GM18873 (cell line): ENCODE measurements at regions not wholly inside any gene's neighbourhood (a gene's known extent, or its start where the extent isn't known, plus 50 kb on each side); places are given as distances from the start of the nearest gene placed in this dataset.
A peak's percentile ranks its signal among the peaks of the same experiment; 100 is the strongest.

Experiments used
- ATAC-seq: cut with Tn5 transposase; IDR thresholded peaks from one replicate; pipeline ENCODE4 v1.9.1; 2021; ENCODE audit warnings: mild to moderate bottlenecking, moderate library complexity, moderate number of reproducible peaks; ENCODE audit not compliant: unreplicated experiment, low FRiP score

DNA sequence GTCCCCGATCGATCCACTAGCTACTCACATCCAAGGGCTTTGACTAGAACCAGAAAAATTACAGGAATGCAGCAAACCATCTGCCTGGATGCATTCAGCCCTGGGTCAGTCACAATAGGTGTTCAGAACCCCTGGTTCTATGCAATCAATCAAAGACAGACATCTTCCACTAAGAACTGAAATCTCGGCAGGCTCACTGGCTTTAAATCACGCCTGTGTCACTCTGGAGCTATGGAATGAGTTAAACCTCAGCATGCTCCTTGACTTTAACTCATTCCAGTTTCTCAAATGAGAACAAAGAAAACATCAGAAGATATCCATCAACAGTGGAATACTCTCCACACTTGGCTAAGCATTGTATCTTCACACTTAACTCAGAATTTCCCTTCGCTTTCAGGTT is 68.1 kb upstream of the SPTBN1 start:
- no peak for ATAC-seq

DNA sequence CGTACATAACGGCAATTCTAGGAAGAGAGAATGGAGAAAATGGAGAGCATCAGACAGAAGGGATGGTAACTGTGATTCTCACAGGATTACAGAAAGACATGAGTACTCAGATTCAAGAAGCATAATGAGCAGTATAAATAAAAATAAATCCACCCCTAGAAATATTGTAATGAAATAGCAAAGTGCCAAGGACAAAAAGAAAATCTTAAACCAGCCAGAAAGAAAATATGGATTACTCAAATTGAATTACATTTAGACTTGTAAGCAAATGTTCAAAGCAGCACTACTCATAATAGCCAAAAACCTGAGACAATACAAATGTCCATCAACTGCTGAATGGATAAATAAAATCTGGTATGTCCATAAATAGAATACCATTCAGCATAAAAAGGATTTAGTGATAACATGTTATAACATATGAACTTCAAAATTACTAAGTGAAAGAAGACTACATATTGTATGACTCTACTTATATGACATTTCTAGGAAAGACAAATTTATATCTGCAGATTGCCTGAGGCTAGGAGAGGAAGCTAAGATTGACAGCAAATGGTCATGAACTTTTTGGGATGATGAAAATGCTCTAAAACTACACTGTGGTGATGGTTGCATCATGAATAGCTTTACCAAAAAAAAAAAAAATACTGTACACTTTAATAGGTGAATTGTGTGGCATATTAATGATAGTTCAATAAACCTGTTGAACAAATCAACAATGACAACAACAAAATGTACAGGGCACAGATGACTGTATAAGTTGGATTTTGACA is 63.4 kb upstream of the SPTBN1 start:
- ATAC-seq: no peak

- peak; percentile 83 for ATAC-seq
These were observed 61.7 kb upstream of the SPTBN1 start for GRCh38 chr2:54394392-54394791.

DNA sequence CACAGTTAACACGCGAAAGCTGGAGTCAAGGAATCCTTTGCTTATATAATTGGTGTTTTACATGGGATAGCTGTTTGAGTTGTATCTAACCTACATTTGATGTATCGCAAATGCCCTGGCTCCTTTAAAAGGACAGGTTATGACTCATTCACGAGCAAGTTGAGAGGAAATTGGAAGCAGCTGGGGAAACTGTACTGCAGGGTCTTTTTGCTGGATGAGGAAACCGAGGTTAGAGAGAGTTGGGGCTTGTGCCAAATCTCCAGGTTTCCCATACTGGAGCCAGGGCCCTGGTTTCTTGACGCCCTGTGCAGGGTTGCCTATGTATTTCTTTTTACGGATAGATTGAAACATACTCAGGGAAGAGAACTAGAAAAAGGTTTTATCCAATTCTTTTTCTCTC is 60.0 kb upstream of the SPTBN1 start:
- ATAC-seq: no peak

- ATAC-seq: no peak
These were observed 59.3 kb upstream of the SPTBN1 start for GRCh38 chr2:54396798-54397197.

- ATAC-seq: no peak
These were observed 58.7 kb upstream of the SPTBN1 start for GRCh38 chr2:54397426-54397825.

GRCh38 chr2:54401554-54401953 is 54.6 kb upstream of the SPTBN1 start:
- no peak for ATAC-seq

GRCh38 chr2:54402350-54402749 is 53.8 kb upstream of the SPTBN1 start:
- ATAC-seq: no peak

DNA sequence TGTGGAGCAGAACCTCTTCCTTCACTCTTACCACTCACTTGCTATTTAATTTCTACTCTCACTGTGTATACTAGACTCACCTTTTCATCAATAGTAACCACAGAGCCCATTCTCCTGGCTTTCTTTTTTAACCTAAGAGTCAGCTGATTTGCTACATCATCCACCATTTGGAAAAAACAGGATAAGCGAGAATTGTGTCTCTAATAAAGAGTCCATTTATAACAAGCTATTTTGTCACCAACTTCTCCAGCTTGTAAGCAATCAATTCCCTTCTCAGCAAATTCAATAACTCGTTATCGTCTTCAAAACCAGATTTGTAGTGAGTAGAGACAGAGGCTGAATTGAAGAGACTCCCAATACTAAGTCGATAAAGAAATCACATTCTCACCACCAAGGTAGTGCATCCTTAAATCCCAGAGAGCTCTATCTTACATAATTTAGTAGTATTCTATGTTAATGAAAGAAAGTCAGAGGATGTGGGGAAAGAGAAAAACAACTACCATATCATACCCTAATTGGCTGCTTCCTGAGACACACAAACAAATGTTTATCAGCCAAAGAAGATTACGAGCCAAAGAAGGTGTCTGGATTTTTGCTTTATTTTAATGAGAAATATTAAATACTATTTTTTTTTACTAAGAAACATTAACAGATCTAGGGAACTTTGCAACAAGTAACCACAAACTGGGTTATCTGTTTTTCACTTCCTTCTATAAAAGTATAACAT is 52.5 kb upstream of the SPTBN1 start:
- no peak for ATAC-seq

DNA sequence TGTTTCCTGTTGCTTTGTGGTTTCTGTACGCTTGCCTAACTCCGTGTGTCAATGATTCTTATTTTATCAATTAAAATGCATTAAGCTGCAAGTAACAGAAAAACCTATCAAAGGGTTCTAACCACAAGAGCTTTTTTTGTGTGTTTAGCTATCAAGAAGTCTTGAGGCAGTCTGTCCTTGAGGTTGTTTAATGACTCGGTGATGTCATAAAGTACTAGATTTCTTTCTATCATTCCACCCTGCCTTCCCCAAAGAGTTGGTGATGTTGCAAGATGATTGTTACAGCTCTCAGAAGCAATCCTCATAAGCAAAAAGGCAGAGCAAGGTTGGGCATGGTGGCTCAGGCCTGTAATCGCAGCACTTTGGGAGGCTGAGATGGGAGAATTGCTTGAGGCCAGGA is 51.9 kb upstream of the SPTBN1 start:
- ATAC-seq: no peak

- no peak for ATAC-seq
These were observed 50.1 kb upstream of the SPTBN1 start for GRCh38 chr2:54406031-54406430.
